A673 (cell line): ENCODE measurements at regions not wholly inside any gene's neighbourhood (a gene's known extent, or its start where the extent isn't known, plus 50 kb on each side); places are given as distances from the start of the nearest gene placed in this dataset.

Experiments
- BruUV-seq: library from RNA; stranded (reverse); fragments of 400-500 nt; replicated peaks from 2 replicates; lab custom pipeline; 2021; lab: Mats Ljungman, UMichigan
- CTCF ChIA-PET: fragments of 300-600 bp; sonication (Branson Sonifier 250); formaldehyde crosslinking; loops from one replicate; lab custom pipeline; 2022; ENCODE audit warnings: antibody characterized with exemption; lab: Charles Lee
- POLR2A ChIA-PET: fragments of 300-600 bp; sonication (Branson Sonifier 250); formaldehyde crosslinking; loops from one replicate; lab custom pipeline; 2022; ENCODE audit warnings: antibody characterized with exemption; ENCODE audit not compliant: low non-redundant PET; lab: Charles Lee
- DNase-seq: peaks from one replicate; pipeline ENCODE4 v3.0.0-alpha.2; 2015; ENCODE audit warnings: low spot score
- H3K27ac ChIP-seq: fragments of 200-600 bp; sonication (generic); 2 replicates; pipeline ENCODE4 v1.5.1; 2016; ENCODE audit warnings: mixed run types, low read depth, mild to moderate bottlenecking, mixed read lengths, antibody characterized with exemption, low read length; ENCODE audit not compliant: poor library complexity, severe bottlenecking
- H3K27me3 ChIP-seq: fragments of 200-600 bp; sonication (generic); replicated peaks from 2 replicates; pipeline ENCODE4 v1.6.1; 2017; ENCODE audit warnings: mixed run types, low read depth, mild to moderate bottlenecking, mixed read lengths, antibody characterized with exemption, low read length; ENCODE audit not compliant: insufficient read depth, poor library complexity
- H3K36me3 ChIP-seq: fragments of 200-600 bp; sonication (generic); 2 replicates; pipeline ENCODE4 v1.6.1; 2016; ENCODE audit warnings: mixed run types, mild to moderate bottlenecking, mixed read lengths, antibody characterized with exemption, low read length; ENCODE audit not compliant: insufficient read depth, poor library complexity, severe bottlenecking
- H3K4me1 ChIP-seq: fragments of 200-600 bp; sonication (generic); 2 replicates; pipeline ENCODE4 v1.6.1; 2017; ENCODE audit warnings: mixed run types, mild to moderate bottlenecking, mixed read lengths, antibody characterized with exemption, low read length; ENCODE audit not compliant: insufficient read depth, poor library complexity, severe bottlenecking
- H3K4me3 ChIP-seq: fragments of 200-600 bp; sonication (generic); 2 replicates; pipeline ENCODE4 v1.5.1; 2016; ENCODE audit warnings: low read depth, mixed run types, mild to moderate bottlenecking, mixed read lengths, low read length; ENCODE audit not compliant: poor library complexity, severe bottlenecking
- H3K9me3 ChIP-seq: fragments of 200-600 bp; sonication (generic); 2 replicates; pipeline ENCODE4 v1.6.1; 2016; ENCODE audit warnings: mixed run types, low read depth, mild to moderate bottlenecking, mixed read lengths, antibody characterized with exemption, low read length; ENCODE audit not compliant: poor library complexity, severe bottlenecking
- EZH2 ChIP-seq: fragments of 200-600 bp; sonication (generic); IDR thresholded peaks from 2 replicates; pipeline ENCODE4 v1.6.1; 2017; ENCODE audit warnings: borderline replicate concordance, low read depth, mild to moderate bottlenecking, mixed read lengths, antibody characterized with exemption, low read length; ENCODE audit not compliant: poor library complexity, severe bottlenecking
- intact Hi-C: fragments of 100-400 bp; cut with micrococcal nuclease; formaldehyde crosslinking; loops from one replicate; pipeline ENCODE4 v1.10.0; 2022; ENCODE audit not compliant: unreplicated experiment
- TF ChIP-seq, protein P1 (sequence below): fragments of 300-800, 200-600 bp; sonication (generic); conservative IDR thresholded peaks from 2 replicates; pipeline ENCODE4 v1.5.1; 2017; ENCODE audit warnings: low read depth, mild to moderate bottlenecking, antibody characterized with exemption, low read length, moderate library complexity, mixed read lengths

DNA sequence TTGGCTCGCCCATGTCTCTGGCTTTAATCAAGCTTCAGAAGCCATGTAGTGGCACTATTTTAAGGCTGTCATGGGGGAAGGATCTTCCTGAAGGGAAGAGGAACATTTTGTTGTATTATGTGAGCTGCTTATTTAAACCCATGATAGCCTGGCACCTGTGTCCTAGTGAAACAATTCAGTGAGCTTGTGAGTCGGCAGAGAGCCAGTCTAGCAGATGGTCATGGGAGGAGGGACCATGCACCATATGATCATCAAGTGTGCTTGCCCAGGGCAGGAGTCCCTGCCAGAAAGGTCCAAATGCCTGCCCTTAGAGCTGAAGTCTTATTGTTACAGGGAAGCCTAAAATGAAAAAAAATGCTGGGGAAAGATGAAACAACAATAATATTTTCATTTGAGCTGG lies 132.9 kb downstream of the PRDM13 start:
- no TSS peak for BruUV-seq
- ChIA-PET CTCF (no interaction called here), POLR2A (no interaction called here)
- intact Hi-C loops, result no loop called here
- TF ChIP-seq EZH2, result no peak
- TF ChIP-seq, protein P1, sequence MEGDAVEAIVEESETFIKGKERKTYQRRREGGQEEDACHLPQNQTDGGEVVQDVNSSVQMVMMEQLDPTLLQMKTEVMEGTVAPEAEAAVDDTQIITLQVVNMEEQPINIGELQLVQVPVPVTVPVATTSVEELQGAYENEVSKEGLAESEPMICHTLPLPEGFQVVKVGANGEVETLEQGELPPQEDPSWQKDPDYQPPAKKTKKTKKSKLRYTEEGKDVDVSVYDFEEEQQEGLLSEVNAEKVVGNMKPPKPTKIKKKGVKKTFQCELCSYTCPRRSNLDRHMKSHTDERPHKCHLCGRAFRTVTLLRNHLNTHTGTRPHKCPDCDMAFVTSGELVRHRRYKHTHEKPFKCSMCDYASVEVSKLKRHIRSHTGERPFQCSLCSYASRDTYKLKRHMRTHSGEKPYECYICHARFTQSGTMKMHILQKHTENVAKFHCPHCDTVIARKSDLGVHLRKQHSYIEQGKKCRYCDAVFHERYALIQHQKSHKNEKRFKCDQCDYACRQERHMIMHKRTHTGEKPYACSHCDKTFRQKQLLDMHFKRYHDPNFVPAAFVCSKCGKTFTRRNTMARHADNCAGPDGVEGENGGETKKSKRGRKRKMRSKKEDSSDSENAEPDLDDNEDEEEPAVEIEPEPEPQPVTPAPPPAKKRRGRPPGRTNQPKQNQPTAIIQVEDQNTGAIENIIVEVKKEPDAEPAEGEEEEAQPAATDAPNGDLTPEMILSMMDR, result no peak
- Histone ChIP-seq H3K36me3 (no peaks in the 10 kb centered on the region), H3K27ac (no peak overlapping the region), H3K27me3 (peaks cover 20% of the 10 kb centered on the region), H3K4me1 (no peaks in the 10 kb centered on the region), H3K4me3 (no peak overlapping the region), H3K9me3 (no peaks in the 10 kb centered on the region)
- no peak for DNase-seq

DNA sequence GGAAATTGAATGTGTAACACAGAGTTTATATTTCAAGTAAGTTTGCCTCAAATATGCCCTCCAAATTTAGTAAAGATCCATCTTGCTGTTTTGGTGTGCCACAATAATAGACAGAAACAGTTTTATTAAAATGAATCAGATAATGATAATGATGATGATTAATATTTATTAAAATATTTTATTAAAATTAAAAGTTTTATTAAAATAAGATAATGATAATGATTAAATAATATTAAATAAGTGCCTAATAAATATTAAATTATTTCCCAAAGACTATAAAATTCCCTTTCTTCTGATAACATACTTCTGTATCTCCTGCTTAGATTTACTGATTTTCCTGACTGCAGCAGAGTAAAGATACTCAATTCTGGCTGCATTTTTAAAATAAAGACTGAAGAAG lies 134.5 kb downstream of the PRDM13 start:
- no peaks in the 10 kb centered on the region for H3K36me3 ChIP-seq
- no peak overlapping the region for H3K4me3 ChIP-seq
- TF ChIP-seq EZH2, result no peak
- TF ChIP-seq, protein P1, result no peak
- no peak for DNase-seq
- BruUV-seq, result no TSS peak
- CTCF ChIA-PET, result no interaction called here
- H3K9me3 ChIP-seq, result no peaks in the 10 kb centered on the region
- intact Hi-C loops, result no loop called here
- no peaks in the 10 kb centered on the region for H3K4me1 ChIP-seq
- POLR2A ChIA-PET, result no interaction called here
- peaks cover 20% of the 10 kb centered on the region for H3K27me3 ChIP-seq
- H3K27ac ChIP-seq, result no peak overlapping the region

DNA sequence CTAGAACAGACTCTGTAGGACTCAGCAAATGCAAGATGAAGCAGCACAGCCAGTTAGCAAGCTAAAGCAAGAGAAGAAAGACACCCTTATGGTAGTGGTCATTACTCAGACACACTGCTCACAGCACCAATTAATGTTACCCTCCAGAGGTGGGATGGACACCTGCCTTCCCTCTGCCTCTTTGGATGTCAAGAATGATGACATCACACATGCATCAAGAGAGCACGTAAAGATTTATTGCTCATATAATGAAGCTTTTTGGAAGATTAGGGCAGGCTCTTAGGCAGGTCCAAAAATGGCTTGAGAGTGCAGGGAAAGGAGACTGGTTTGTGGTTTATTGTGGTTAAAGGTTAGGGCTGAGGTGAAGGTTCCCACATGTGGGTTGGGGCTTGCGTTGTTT lies 137.0 kb downstream of the PRDM13 start:
- TF ChIP-seq EZH2, result no peak
- CTCF ChIA-PET, result no interaction called here
- intact Hi-C loops, result no loop called here
- Histone ChIP-seq H3K27ac (no peak overlapping the region), H3K4me3 (no peak overlapping the region), H3K9me3 (no peaks in the 10 kb centered on the region), H3K4me1 (no peaks in the 10 kb centered on the region), H3K27me3 (peaks cover 16% of the 10 kb centered on the region), H3K36me3 (no peaks in the 10 kb centered on the region)
- no TSS peak for BruUV-seq
- POLR2A ChIA-PET, result no interaction called here
- DNase-seq, result no peak

DNA sequence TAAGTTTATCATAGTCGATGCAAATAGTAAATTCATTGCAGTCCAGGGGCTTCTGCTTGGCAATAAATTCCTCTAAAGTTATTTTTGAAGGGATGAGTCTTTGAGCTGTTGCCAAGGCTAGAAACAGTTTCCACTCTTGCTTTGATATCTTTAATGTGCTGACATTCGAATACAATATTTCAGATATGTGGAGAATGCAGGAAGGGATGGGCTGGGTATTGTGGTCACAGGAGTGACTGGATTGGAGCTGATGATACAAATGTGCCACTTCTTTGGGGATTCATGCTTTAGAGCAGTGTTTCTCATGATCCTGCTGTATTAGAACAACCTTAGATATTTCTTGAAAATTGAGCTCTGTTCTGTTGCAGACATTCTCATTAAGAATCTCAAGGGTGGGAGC lies 139.0 kb downstream of the PRDM13 start:
- intact Hi-C loops, result loop anchor here (2.0 kb wide), 2 partner anchors 157 to 279 kb away; no protein-coding TSS in a partner anchor
- ChIA-PET CTCF (interaction anchor here (1.2 to 1.6 kb wide), 2 partner anchors 278 to 411 kb away, joined by 3 to 4 read pairs; no protein-coding TSS in a partner anchor), POLR2A (no interaction called here)
- peaks cover 4% of the 10 kb centered on the region for H3K27me3 ChIP-seq
- DNase-seq, result no peak
- BruUV-seq, result no TSS peak
- no peak overlapping the region for H3K27ac ChIP-seq
- no peak overlapping the region for H3K4me3 ChIP-seq
- no peaks in the 10 kb centered on the region for H3K36me3 ChIP-seq
- no peak for TF ChIP-seq EZH2
- TF ChIP-seq, protein P1, result no peak
- H3K9me3 ChIP-seq, result no peaks in the 10 kb centered on the region
- no peaks in the 10 kb centered on the region for H3K4me1 ChIP-seq
